ENCODE measurements at regions not wholly inside any gene's neighbourhood (a gene's known extent, or its start where the extent isn't known, plus 50 kb on each side); places are given as distances from the start of the nearest gene placed in this dataset.

GRCh38 chr9:126147936-126148870 lies 178.4 kb upstream of the MVB12B start:
- H3K4me1 ChIP-seq (ENCODE audit: control insufficient read depth, extremely low read depth, insufficient read depth, low read length), result no peaks in the 10 kb centered on the region
- DNase-seq (ENCODE audit: low read depth, low spot score) (no peak), FAIRE-seq (no peak)
- TF ChIP-seq EZH2 (IDR thresholded peaks at IDR 0.05; ENCODE audit: low read length), result no peak
- TF ChIP-seq CTCF (optimal IDR thresholded peaks at IDR 0.05 in 1 of 3, IDR thresholded peaks at IDR 0.05 in 1 of 3, conservative IDR thresholded peaks at IDR 0.05 in 1 of 3; ENCODE audit: extremely low read depth in 1 of 3, insufficient read depth in 2 of 3, low read length in 3 of 3), result no peak
- H3K4me2 ChIP-seq (ENCODE audit: control insufficient read depth, extremely low read depth, insufficient read depth, low read depth, low read length), result no peak overlapping the region
- no peaks in the 10 kb centered on the region for H3K9me1 ChIP-seq (ENCODE audit: control insufficient read depth, extremely low read depth, insufficient read depth, low read length)
- no peak overlapping the region for H3K27ac ChIP-seq (ENCODE audit: control insufficient read depth, insufficient read depth, low read length)
- no peaks in the 10 kb centered on the region for H3K9me3 ChIP-seq (ENCODE audit: control insufficient read depth, low read depth, low read length)
- H3K4me3 ChIP-seq (ENCODE audit: control insufficient read depth in 2 of 3, extremely low read depth in 1 of 3, insufficient read depth in 2 of 3, low read depth in 1 of 3, low read length in 3 of 3), result no peak overlapping the region
- H3K27me3 ChIP-seq (ENCODE audit: control insufficient read depth, extremely low read depth, insufficient read depth, low read length), result peaks cover 39% of the 10 kb centered on the region
- no peaks in the 10 kb centered on the region for H3K79me2 ChIP-seq (ENCODE audit: control insufficient read depth, insufficient read depth, low read length)
- H2AFZ ChIP-seq (ENCODE audit: control insufficient read depth, low read length), result no peak overlapping the region
- dilution Hi-C loops (cut with MboI; ENCODE audit: extremely low pct_ligation_motif_present, low sequenced_read_pairs), result no loop called here
- no peak overlapping the region for H3K9ac ChIP-seq (ENCODE audit: control insufficient read depth, extremely low read depth, insufficient read depth, low read length)
- H3K36me3 ChIP-seq (ENCODE audit: control insufficient read depth in 2 of 2, extremely low read depth in 1 of 2, insufficient read depth in 2 of 2, low read length in 2 of 2), result no peaks in the 10 kb centered on the region
- H4K20me1 ChIP-seq (ENCODE audit: control insufficient read depth, extremely low read depth, insufficient read depth, low read length), result peaks cover 4% of the 10 kb centered on the region

GRCh38 chr9:126148994-126149393 lies 177.6 kb upstream of the MVB12B start:
- H4K20me1 ChIP-seq (ENCODE audit: control insufficient read depth, extremely low read depth, insufficient read depth, low read length), result peaks cover 4% of the 10 kb centered on the region
- H3K9me1 ChIP-seq (ENCODE audit: control insufficient read depth, extremely low read depth, insufficient read depth, low read length), result no peaks in the 10 kb centered on the region
- H3K27me3 ChIP-seq (ENCODE audit: control insufficient read depth, extremely low read depth, insufficient read depth, low read length), result peaks cover 39% of the 10 kb centered on the region
- no peaks in the 10 kb centered on the region for H3K9me3 ChIP-seq (ENCODE audit: control insufficient read depth, low read depth, low read length)
- FAIRE-seq, result no peak
- no peaks in the 10 kb centered on the region for H3K4me1 ChIP-seq (ENCODE audit: control insufficient read depth, extremely low read depth, insufficient read depth, low read length)
- no peak for DNase-seq (ENCODE audit: low read depth, low spot score)
- no peak overlapping the region for H3K4me2 ChIP-seq (ENCODE audit: control insufficient read depth, extremely low read depth, insufficient read depth, low read depth, low read length)
- no peaks in the 10 kb centered on the region for H3K79me2 ChIP-seq (ENCODE audit: control insufficient read depth, insufficient read depth, low read length)
- H3K36me3 ChIP-seq (ENCODE audit: control insufficient read depth in 2 of 2, extremely low read depth in 1 of 2, insufficient read depth in 2 of 2, low read length in 2 of 2), result no peaks in the 10 kb centered on the region
- no peak overlapping the region for H2AFZ ChIP-seq (ENCODE audit: control insufficient read depth, low read length)
- no peak overlapping the region for H3K4me3 ChIP-seq (ENCODE audit: control insufficient read depth in 2 of 3, extremely low read depth in 1 of 3, insufficient read depth in 2 of 3, low read depth in 1 of 3, low read length in 3 of 3)
- dilution Hi-C loops (cut with MboI; ENCODE audit: extremely low pct_ligation_motif_present, low sequenced_read_pairs), result no loop called here
- TF ChIP-seq CTCF (optimal IDR thresholded peaks at IDR 0.05 in 1 of 3, IDR thresholded peaks at IDR 0.05 in 1 of 3, conservative IDR thresholded peaks at IDR 0.05 in 1 of 3; ENCODE audit: extremely low read depth in 1 of 3, insufficient read depth in 2 of 3, low read length in 3 of 3), result no peak
- TF ChIP-seq EZH2 (IDR thresholded peaks at IDR 0.05; ENCODE audit: low read length), result no peak
- no peak overlapping the region for H3K9ac ChIP-seq (ENCODE audit: control insufficient read depth, extremely low read depth, insufficient read depth, low read length)
- H3K27ac ChIP-seq (ENCODE audit: control insufficient read depth, insufficient read depth, low read length), result no peak overlapping the region
